HG03135 (cell line): ENCODE measurements at regions not wholly inside any gene's neighbourhood (a gene's known extent, or its start where the extent isn't known, plus 50 kb on each side); places are given as distances from the start of the nearest gene placed in this dataset.

ENCODE experiments used
- ATAC-seq: cut with Tn5 transposase; IDR thresholded peaks from one replicate; pipeline ENCODE4 v1.9.1; 2021; ENCODE audit warnings: mild to moderate bottlenecking, moderate library complexity; ENCODE audit not compliant: unreplicated experiment

DNA sequence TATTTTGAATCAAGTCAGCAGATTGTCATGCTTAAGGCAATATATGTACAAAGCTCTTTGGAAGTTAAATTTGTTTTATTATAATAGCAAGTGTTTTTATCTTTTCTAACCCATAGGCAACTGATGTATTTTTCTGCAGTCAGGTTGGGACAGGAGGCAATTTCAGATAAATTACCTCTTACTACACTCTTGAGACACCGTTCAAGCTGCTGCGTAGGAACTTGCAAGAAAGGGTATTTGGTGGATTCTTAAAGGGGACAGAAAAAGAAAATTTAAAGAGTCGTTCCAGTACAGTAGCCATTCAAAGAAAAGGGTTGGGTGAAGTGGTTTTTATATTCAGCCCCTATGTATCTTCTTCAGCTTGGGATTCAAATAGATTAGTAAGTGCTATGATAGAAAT lies 112.4 kb upstream of the APC start:
- ATAC-seq: no peak

DNA sequence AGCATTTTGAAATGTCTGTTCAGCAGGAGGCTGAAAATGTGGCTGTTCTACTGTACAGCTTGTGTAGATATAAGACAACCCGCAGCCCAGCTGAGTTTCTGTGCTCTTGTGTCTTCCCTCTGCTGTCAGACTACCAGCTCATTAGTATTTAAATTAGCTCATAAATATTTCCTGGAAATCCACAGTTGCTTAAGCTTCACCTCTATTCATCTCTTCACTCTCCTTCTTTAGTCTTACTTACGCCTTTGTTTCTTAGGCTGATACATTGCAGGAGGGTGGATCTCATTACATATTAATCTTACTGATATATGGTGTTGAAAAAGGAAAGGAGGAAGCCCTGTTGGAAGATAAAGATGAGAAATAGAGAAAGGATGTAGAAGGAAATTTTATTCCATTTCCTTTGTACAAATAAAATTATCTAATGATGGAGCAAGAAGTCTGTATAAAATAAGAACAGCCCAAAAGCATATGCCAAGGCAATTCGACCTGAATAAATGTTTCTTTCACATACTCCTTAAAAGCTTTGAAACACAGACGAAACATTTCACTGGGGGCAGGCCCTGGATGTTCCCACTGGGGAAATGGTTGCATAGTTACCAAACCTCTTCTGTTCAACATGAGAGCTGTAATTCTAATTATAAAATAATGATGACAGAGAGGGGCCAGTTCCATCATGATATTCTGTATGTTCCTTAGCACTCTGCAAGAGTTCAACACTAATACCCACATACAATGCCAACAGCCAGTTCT lies 111.8 kb upstream of the APC start:
- ATAC-seq: no peak

DNA sequence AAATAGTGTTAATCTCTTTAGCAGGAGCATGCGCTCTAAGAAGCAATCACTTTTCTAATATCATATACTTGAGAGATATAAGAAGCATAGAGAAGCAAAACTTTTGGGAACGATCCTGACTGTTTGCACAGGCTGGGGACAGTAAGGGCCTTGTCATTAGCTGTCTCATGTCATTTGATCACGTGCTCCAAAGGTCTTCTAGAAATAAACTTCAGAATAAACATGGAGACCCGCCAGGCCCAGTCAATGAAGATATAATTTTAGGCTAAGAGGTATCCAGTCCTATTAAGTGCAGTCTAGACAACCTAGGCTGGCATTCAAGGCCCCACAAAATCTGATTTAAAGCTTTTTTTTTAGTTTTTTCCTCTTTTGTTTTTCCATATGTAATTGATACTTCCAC lies 111.0 kb upstream of the APC start:
- no peak for ATAC-seq

DNA sequence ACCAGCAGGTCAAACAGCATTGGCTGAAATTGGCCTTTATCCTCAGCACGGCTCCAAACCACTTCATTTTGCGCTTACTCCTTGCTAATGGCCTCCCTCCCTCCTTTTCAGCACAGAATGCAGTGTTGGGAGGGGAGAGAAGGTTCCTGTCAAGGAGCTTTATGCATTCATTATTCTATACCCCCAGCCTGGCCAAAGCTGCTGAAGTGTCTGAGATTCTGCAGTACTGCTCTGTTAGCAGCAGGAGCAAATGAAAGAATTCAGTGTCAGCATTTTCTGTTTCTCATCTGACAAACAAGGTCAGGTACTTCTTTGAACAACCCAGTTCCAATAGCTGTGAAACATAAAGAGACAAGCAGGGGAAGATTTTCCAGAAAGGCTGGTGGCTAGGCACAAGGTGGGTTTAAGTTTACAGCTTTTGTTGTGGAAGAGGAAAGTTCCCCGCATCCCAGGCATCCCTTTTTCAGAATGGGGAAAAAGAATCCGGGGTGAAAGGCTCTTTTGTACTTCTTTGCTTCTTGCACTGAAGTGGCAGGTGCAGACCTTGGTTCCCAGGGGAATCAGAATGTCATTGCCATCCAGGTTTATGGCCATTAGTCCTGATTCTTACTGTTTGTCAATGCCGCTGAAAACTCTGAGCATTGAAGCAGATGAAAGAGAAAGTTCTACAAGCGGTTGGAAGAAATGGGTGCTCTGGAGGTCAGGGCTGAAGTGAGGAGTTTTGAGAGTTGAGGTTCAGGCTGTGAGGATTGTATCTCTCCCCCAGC lies 109.3 kb upstream of the APC start:
- ATAC-seq: no peak

DNA sequence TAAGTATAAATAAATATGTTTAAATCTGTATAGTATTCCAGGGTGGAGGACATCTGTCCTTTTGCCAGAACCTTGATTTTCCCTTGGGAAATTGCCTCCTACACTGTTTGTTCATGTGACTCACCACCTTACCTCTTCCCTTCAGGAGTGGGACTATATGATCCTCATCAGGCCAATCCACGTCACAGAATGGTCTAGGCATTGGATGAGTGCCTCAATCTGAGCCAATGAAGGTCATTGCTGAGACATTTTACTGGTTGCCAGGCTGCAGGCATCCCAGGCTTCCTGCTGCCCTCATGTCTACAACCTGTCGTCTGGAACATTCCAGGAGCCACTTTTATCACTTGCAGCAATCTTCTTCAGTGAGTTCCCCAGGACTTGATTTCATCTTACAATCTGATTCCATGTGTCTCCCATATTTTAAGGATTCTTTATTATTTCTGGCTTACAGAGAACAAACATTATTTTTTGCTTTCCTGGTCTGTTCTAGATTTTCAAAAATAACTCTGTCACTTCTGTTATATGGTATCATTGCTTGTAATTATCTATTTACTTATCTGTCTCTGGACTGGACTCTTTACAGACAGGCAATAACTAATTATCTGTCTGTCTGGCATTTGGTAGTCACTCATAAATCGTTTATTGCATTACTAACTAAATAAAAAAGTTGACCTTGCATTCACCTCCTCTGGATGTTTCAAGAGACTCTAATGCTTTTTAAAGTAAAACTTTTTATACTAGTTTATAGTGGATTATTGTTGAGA lies 107.3 kb upstream of the APC start:
- ATAC-seq: no peak

DNA sequence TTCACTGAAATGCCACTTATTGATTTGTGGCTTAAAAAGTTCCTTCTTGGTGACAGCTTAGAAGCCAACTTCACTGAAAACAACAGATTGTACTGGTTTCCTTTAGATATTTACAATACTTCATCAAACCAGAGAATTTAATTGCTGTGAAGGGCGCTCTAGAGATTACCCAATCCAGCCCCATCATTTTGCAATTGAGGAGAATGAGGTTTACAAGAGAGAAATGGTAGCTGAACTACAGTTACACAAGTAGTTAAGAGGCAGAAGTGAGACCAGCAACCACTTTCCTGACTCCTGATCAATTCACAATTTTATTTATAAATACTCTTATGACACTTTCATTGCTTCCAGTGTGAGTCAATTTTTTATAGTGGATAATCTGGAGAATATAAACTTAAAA lies 103.5 kb upstream of the APC start:
- ATAC-seq: no peak

DNA sequence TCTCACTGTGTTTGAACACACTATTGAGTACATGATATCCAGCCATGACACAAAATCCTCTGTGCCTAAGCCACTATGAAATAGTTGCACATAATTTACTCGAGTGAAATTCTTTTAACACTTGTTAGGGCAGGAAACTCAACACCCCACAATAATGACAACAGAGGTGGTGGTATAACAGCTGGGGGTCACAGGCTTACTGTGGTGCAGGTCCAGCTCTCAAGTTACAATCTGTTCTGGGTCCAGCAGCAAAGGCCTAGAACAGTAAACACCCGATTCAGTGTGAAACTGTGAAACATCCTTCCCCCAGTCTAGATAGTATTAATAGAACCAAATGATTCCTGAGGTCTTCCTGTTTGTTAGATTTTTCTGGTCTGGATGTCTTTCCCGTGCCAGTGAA lies 102.9 kb upstream of the APC start:
- ATAC-seq: no peak

DNA sequence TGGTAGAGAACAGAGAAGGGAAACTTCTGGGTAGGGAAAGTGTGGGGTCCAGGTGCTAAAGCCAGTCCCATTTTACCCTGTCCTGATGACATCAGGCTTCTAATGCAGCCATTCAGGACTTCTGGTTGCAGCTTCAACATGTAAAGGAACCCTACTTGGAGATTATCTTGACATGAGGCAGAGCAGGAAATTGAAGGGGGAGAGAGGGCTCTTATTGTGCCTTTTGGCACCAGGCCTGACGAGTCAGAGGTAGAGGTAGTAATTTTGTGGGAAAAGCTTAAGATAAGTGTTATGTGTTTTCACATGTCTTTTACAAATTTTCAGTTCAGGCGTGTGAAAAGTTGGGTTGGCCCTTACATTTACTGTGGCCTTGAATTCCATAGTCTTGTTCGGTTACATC lies 102.4 kb upstream of the APC start:
- ATAC-seq: no peak

DNA sequence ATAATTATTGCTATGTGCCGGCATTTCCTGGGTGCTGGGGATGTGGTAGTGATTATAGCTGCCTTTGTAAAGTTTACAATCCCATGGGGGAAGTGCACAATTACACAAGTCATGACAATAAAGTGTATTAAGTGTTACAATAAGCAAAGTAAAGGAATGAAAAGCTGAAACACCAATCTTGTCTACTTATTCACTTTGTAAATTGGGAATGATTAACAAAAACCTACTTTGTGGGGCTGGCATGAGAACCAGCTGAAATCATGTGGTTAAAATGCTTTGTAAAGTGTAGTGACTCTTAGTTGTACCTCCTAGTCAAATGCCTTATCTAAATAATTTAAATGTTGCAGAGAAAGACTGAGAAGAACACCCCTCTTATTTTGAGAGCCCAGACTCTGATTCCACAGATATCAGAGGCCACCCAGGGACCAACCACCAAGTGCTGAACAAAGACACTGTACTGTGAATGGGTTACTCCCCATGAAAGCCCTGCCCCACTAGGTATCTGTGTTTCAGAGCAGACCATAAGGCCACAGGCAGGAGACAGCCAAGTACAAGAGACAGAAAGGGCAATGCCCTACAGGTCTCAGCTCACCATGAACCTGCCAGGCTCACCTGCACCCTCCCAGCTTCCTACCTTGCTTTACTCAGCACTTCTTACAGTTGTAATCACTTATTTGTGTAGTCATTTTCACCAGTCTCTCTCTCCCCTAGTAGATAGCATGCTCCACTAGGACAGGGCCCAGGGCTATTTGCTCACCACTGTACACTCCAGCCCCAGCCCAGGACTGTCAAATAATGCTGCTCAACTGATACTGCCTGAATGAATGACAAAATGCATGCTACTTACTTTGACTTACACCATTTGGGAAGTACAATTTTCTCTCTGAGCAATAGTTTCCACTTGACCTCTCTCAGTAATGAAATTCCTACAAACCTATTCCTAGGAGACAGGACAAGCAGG lies 101.6 kb upstream of the APC start:
- no peak for ATAC-seq

DNA sequence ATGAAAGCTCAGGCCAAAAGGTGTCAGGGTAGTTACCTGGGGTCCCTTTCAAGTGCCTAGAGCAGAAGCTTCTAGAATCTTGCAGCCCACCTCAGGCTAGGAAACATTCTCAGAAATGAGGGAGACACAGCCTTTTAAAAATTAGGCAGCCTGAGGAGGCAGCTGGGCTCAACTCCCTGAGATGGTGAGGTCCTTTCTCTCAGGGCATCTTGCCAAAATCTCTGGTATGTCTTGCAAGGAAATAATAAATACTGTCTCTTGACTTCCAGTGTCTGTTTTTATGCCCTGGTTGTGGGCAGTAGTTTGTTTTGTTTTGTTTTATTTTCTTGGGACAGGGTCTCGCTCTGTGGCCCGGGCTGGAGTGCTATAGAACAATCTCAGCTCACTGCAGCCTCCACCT lies 100.9 kb upstream of the APC start:
- no peak for ATAC-seq

DNA sequence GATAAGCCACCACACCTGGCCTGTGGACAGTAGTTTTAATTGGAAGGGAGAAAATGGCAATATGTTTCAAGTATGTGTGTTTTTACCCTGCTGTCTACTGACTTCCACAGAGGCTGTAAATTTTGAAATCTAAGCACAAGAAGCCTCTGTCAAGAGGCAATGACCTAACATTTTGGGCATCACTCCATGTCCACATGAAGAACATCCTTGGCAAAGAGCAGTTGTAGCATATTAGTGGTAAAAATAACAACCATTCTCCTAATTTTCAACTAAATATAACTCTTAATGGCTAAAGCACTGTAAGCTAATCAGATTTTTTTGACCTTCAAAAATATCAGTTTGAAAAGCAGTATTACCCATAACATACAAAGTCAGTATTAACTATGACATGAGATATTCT lies 100.3 kb upstream of the APC start:
- no peak for ATAC-seq

DNA sequence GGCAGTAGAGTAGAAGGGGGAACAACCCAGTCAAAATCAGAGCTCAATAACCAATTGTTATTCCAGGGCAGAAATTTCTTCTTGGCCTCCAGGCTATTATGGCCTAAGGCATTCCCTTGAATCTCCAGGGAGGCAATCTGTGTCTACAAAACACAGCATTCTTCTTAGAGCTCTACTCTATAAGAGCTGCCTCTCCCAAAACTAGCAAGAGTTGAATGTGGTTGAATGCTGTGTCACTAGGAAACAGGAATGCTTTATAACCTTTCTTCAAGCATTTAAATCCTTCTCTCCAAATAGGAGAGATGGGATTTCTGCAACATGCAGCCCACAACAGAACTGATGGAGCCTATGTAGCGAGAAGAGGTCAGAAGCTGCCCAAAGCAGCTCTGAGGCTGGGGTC lies 97.1 kb upstream of the APC start:
- no peak for ATAC-seq

DNA sequence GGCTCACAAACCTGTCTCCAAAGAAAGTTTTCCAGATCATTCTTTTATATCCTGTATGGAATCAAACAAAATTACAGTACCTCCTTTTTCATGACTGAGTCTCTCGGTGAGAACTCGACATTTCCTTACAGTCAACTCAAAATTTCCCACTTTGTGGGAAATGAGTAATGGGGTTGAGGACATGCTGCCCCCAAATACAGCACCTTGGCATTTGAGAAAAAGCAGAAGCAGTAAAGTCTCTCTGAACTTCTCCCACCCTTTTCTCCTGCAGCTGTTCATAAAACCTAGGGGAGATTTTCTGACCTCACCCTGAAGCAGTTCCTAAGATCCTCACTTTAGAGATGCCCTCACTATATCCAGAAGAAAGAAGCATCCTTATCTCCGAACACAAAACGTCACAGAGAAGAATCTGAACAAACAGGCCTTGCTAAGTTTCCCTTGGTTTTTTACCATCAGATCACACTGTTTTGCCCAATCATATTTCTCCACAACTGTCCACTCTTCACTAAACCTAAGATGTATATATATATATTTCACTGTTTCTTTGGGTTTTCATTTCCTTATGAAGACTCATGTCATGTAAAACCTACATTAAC lies 96.1 kb upstream of the APC start:
- ATAC-seq: no peak

DNA sequence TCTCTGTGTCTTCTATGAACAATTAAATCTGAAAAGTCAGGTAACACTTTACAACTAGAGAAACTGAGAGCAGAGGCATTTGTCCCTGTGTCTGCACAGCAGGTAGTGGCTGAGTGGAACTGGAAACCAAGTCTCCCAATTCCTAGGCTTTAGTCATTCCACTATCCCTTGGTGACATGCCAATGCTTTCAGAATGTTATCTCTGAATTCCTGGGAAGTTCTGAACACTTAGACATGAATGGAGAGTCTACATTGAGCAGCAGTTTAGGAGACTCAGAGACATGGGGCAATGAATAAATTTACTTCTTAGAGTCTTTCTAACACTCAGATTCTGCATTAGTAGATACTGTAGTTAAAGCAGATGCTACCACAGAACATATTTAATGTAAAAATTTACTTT lies 94.8 kb upstream of the APC start:
- no peak for ATAC-seq

DNA sequence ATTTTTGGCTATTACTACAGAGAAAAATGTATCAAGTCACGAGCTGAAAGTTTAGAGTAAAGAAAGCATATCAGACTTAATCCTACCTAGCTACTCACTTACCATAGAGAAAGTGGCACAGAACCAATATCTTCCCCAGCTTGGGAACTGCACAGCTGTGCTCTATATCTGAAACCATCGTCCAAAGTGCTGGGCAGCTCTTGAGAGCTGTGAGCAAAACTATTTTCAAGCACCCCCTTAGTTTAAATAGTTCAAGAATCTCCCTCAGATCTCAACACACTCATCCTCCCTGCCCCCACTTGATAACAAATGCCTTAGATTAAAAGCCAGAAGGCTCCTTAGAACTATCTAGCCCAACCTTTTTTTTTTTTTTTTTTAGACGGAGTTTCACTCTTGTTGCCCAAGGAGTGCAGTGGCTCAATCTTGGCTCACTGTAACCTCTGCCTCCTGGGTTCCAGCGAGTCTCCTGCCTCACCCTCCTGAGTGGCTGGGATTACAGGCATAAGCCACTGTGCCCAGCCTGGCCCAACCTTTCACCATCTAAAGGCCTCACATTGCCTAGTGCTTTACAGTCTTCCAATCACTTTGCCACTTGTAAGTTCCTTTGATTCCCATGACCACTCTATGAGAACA lies 94.2 kb upstream of the APC start:
- no peak for ATAC-seq

DNA sequence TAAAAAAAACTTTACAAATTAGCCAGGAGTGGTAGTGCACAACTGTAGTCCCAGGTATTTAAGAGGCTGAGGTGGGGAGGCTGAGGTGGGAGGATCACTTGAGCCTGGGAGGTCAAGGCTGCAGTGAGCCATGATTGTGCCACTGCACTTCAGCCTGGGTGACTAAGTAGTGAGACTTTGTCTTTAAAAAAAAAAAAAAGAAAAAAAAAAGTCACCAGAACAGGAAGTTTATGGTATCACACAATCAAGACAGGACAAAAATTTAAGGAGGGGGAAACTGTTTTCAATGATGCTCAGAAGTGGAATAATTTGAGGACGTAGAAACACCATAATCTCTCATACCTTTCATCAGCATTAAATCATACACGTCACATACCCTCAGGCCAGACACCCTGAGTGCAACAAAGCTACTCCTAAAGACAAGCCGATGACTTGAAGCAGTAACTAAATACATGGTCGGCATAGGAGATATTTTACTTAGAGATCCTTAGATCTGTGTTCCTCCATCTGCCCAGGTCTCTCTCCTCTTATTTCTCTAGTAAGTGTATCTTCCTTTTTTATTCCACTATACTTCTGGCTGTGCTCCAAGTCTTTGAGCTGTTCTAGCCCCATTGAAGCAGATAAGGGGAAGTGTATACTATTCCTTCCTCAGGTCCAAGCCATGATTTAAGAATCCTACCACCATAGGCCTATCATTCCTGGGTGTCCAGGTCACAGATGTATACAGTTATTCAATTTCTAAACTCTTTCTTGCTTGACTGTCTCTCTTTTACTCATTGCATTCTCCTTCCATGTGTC lies 91.3 kb upstream of the APC start:
- ATAC-seq: no peak

DNA sequence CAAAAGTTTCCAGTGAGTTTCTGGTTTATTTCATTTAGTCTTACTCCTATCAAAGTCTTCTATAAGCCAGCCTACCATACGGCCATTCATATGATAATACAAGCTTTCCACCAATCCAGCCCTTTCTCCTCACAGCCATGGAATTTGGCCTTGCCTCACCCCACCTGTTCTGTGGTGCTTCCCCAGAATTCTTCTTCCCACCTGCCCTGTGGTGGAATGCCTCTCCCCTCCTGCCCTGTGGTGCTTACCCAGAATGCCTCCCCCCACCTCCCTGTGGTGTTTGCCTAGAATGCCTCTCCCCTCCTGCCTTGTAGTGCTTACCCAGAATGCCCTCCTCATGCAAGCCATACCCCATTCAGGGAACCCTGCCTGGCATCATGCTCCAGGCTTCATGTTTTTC lies 90.3 kb upstream of the APC start:
- ATAC-seq: no peak

DNA sequence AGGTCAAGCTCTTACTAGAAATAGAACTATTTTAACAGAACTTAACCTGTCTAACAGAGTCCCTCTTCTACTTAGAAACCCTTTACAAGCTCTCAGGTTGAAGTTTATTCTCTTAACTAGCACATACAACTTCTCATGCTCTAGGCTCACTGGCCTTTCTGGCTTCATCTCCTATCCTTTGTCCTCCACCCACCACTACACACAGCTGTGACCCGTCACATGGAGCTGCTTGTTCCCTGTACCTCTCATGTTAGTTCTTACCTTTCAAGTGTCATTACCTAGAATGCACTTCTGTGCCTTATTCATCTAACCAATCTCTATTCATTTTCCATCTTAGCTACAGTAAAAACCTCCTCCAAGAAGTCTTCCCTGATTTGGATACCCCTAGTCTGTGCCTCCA lies 89.4 kb upstream of the APC start:
- no peak for ATAC-seq

DNA sequence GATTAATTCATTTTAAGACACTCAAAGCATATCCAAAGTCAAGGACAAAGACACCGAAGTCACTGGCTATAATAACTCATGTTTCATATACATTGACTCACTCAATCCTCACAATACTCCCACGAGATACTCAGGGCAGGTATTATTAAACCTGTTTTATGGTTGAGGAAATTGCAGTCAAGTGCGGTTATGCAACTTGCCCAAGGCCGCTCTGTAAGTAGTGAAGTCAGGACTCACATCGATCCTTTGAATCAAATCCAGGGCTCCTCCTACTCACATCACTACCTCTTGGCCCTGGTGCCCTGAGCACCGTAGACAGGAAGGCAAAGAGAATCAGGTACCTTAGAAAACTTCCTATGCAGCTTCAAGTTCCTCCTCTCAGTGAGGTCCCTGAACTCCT lies 87.8 kb upstream of the APC start:
- no peak for ATAC-seq
